ENCODE measurements at regions not wholly inside any gene's neighbourhood (a gene's known extent, or its start where the extent isn't known, plus 50 kb on each side); places are given as distances from the start of the nearest gene placed in this dataset.

GRCh38 chr13:70714993-70715392 lies 606.7 kb upstream of the KLHL1 start:
- no peak for DNase-seq (ENCODE audit: low read depth in 3 of 3, low spot score in 2 of 3)

DNA sequence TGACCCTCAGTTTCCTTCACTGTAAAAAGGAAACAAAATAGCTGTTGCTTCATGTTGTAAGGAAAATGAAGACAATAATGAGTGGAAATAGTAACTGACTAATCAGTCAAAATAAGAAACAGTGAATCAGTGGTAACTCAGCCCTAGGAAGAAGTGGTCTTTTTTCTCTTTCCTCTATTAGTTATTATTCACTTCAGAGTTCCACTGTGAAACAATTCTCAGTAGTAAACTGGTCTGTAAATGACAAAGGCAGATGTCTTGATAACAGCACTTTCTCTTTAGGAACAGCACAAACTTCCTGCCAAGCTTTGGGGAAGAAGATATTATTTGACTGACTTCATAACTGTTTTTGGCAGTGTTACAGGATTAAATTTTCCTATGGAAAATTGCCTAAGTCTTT lies 600.5 kb upstream of the KLHL1 start:
- DNase-seq (ENCODE audit: low read depth in 3 of 3, low spot score in 2 of 3): no peak

- no peak for DNase-seq (ENCODE audit: low read depth in 3 of 3, low spot score in 2 of 3)
Observed at GRCh38 chr13:70703755-70704154, 595.5 kb upstream of the KLHL1 start.

- DNase-seq (ENCODE audit: low read depth in 3 of 3, low spot score in 2 of 3): no peak
Observed at GRCh38 chr13:70694996-70695715, 586.9 kb upstream of the KLHL1 start.

DNA sequence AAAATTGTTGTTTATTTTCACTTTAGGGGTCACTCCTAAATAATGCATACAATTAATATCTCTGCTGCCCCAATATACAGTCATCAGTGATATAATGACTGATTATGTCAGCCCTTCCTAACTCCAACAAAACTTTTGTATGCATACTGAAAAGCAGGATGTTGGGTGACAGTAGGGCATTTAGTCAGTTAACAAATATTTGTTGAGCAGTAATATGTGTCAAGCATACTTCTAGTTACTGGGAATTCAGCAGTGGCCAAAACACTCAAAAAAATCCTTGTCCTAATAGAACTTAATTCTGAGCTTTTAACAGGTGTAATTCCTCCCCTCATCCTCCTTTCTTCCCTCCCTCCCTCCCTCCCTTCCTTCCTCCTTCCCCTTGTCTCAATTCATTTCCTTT lies 560.7 kb upstream of the KLHL1 start:
- DNase-seq (ENCODE audit: low read depth in 3 of 3, low spot score in 2 of 3): no peak

DNA sequence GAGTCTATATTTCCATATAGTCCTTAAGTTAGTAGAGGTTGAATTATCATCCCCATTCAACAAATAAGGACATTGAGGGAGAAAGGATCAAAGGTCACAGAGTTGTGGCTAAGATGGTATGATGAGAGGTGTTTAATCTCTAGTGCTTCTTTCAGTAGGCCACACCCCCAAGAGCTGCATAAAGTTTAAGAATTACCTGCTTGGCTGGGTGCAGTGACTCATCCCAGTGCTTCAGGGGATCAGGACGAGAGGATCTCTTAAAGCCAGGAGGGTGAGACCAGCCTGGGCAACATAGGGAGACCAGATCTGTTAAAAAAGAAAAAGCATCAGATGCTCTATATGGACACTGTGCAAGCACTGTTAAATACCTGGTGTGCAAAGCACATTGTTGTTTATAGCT lies 560.0 kb upstream of the KLHL1 start:
- DNase-seq (ENCODE audit: low read depth in 3 of 3, low spot score in 2 of 3): no peak

DNA sequence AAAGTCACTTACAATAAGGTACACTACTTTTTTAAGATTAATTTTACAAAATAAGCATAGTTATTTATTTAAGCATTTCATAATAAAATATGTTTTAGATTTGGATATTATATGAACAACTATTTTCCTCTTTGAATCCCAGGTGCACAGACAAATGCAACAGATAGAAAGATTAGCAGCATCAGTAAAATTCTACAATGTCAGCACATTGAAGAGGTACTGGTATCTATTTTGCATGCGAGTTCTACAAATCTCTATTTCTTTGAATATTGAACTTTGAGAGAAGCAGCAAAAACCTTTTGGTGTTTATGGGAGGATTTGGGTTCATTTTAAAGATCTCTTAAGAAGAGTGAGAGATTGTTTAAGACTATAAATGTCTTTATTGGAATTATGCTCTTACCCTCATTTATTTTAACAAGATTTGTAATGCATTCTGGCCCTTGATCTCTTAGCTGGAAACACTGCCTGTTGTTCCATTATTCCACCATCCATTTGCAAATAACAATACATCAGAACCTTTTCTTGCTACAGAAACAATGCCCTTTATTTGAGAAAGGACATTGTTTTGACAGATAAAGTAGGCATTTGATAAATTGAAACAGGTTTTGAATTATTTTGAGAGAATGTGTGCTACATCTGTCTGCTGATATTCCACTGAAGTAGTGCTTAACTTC lies 558.8 kb upstream of the KLHL1 start:
- DNase-seq (ENCODE audit: low read depth in 3 of 3, low spot score in 2 of 3): no peak

- DNase-seq (ENCODE audit: low read depth in 3 of 3, low spot score in 2 of 3): no peak
Observed at GRCh38 chr13:70662231-70662940, 554.1 kb upstream of the KLHL1 start.

- no peak for DNase-seq (ENCODE audit: low read depth in 3 of 3, low spot score in 2 of 3)
Observed at GRCh38 chr13:70644052-70644451, 535.8 kb upstream of the KLHL1 start.

DNA sequence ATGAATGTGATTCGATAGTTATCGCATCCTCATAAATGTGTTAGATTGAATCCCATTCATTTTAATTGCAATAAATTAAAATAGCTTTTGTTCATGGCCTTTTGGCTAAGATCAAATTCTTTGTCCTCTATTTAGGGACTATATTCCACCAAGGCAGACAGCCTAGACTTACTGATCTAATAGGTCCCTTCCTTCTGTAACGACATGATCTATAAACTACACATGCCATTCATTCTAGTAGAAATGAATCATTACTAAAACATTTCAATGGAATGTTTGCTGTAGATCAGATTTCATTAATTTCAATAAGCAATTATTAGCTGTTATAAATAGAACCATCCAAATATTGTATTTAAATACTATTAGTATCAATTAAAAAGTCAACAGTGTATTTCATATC lies 526.6 kb upstream of the KLHL1 start:
- no peak for DNase-seq (ENCODE audit: low read depth in 3 of 3, low spot score in 2 of 3)

- DNase-seq (ENCODE audit: low read depth in 3 of 3, low spot score in 2 of 3): no peak
Observed at GRCh38 chr13:70630247-70630646, 522.0 kb upstream of the KLHL1 start.

GRCh38 chr13:70623239-70623638 lies 515.0 kb upstream of the KLHL1 start:
- no peak for DNase-seq (ENCODE audit: low read depth in 3 of 3, low spot score in 2 of 3)

DNA sequence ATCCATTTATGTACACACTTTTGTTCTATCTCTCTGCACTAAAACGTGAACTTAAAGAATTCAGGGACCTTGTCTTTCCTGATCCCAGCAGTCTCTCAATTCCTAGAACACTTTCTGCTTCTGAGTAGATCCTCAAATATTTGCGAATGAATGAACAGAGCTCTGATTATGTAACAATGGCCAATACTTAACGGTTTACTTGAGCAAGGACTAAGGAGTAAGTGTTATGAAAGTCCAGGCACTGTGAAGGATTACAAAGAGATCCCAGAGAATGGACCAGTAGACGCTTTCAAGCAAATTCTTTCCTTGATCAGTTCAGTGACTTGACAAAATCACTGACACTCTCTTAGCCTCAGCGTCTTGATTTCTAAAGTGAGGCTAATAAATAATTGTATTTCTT lies 514.5 kb upstream of the KLHL1 start:
- DNase-seq (ENCODE audit: low read depth in 3 of 3, low spot score in 2 of 3): no peak

DNA sequence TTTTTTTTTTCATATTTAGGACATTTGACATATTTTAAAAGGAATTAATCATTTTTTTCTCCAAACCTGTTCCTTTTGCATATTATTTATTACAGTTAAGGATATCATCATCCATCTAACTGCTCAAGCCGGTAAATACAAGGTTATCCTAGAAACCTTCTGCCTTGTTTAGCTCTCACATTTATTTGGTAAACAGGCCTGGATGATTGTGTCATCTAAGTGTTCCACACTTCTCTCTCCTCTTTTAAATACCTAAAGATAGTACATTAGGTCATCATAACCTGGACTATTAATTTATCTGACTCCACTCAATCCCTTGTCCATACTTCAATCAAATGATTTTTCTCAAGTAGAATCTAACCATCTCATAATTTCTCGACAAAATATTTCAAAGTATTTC lies 511.7 kb upstream of the KLHL1 start:
- DNase-seq (ENCODE audit: low read depth in 3 of 3, low spot score in 2 of 3): no peak

- DNase-seq (ENCODE audit: low read depth in 3 of 3, low spot score in 2 of 3): no peak
Observed at GRCh38 chr13:70616847-70617246, 508.6 kb upstream of the KLHL1 start.

GRCh38 chr13:70613295-70613694 lies 505.0 kb upstream of the KLHL1 start:
- no peak for DNase-seq (ENCODE audit: low read depth in 3 of 3, low spot score in 2 of 3)

GRCh38 chr13:70612881-70613280 lies 504.6 kb upstream of the KLHL1 start:
- DNase-seq (ENCODE audit: low read depth in 3 of 3, low spot score in 2 of 3): no peak

DNA sequence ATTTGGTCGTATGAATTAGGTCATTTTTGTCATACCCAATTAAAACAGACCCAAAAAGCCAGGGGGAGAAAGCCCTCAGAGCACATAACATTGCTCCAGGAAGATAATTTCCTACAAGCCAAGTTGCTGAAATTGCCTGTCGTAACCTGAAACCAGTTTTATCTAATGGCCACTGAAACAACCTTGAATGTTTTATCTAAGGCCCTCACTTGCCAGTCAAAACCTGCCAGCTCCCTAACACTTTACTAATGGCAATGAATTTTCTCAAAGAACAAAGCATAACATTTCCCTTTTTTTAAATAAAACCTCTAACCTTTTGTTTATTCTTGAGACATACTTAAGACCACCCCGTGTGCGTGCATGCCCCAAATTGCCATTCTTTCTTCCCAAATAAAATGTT lies 496.2 kb upstream of the KLHL1 start:
- DNase-seq (ENCODE audit: low read depth in 3 of 3, low spot score in 2 of 3): no peak

- DNase-seq (ENCODE audit: low read depth in 3 of 3, low spot score in 2 of 3): no peak
Observed at GRCh38 chr13:70593716-70594115, 485.5 kb upstream of the KLHL1 start.

DNA sequence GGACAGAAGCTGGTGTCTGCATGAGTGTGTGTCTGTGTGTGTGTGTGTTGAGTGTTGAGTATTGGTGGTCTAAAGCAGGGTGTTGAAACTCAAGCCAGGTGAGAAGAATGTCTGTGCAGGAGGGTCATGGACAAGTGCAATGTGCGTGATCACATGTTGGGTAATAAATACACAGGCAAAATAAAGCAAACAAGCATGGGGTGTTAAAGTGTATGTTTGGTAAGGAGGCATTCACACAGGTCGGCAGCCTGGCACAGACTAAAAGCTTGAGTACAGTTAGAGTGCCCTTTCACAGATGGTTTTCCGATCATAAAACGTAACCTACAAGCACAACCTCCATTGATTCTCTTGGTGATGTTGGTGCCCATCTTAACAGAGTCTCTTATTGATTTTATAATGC lies 476.9 kb upstream of the KLHL1 start:
- no peak for DNase-seq (ENCODE audit: low read depth in 3 of 3, low spot score in 2 of 3)

DNA sequence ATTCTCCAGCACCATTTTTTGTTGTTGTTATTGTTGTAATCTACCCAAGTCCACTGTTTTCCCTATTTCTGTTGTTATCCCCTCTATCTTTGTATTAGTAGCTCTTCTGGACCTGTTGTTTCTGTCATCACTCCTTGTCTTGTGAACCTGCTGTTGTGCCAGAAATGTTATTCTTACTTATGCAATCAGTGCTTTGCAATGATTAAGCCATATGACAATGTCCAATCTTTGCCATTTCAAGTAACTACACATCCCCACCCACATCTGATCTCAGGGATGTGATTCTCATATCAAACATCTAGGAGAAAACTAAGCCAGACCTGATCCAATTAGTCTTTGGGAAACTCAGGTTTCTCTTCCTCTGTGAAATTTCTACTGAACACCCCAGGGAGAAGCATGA lies 472.6 kb upstream of the KLHL1 start:
- DNase-seq (ENCODE audit: low read depth in 3 of 3, low spot score in 2 of 3): no peak

DNA sequence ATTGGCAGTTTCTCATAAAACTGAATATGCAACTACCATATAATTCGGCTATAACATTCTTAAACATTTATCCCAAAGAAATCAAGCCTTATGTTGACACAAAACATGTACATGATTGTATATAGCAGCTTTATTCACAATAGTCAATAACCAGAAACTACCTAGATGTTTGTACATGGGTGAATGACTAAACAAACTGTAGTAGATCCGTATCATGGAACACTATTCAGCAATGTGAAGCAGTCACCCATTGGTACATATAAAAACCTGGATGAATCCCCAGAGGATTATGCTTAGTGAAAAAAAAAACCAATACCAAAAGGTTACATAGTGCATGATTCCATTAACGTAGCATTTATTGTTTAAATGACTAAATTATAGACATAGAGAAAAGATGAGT lies 471.7 kb upstream of the KLHL1 start:
- no peak for DNase-seq (ENCODE audit: low read depth in 3 of 3, low spot score in 2 of 3)
